ENCODE measurements at regions not wholly inside any gene's neighbourhood (a gene's known extent, or its start where the extent isn't known, plus 50 kb on each side); places are given as distances from the start of the nearest gene placed in this dataset.

DNA sequence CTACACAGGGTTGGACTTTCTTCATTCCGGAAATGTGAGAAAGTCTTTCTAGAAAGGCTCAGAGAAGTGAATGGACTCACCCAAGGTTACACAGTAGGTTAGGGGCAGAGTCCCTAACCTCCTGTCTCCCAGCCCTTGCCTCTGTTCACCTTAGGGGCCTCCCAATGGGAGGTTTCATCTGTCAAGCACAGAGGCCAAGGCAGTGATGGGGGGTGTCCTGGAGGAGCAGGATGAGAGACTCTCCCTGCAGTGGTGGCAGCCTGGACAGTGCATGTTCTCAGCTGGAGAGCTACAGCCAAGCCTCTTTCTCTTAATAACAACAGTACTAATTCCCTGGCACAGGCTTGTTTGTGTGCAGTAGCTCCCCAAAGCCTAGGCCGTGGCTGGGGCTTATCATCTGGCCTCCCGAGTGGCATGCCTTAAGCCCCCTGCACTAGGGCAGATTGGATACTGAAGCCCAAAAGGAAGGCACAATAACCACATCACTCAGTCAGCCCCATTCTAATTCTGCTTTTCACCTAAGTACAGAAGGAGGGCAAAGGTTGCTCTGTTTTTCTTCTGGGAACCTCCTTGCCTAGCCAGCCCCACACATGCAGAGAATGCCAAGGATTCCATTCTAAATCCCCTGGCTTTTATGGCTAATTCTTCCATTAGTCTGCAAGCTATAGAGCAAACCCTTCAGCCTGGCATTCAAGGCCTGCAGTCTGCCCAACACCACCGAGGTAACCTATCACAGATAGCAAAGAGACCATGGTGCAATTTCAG, 50.2 kb upstream of the XPA start:
- H3K4me3 Mint-ChIP-seq, result no peak overlapping the region
- peaks cover 4% of the 10 kb centered on the region for H3K36me3 Mint-ChIP-seq (ENCODE audit: low read depth)
- DNase-seq (no peak), ATAC-seq (no peak)
- no peak overlapping the region for H3K27ac Mint-ChIP-seq
- H3K4me1 Mint-ChIP-seq, result peaks cover 3% of the 10 kb centered on the region
- no peaks in the 10 kb centered on the region for H3K9me3 ChIP-seq (ENCODE audit: control insufficient read depth, low read length, poor library complexity, severe bottlenecking)
- peaks cover 60% of the 10 kb centered on the region for H3K27me3 Mint-ChIP-seq

DNA sequence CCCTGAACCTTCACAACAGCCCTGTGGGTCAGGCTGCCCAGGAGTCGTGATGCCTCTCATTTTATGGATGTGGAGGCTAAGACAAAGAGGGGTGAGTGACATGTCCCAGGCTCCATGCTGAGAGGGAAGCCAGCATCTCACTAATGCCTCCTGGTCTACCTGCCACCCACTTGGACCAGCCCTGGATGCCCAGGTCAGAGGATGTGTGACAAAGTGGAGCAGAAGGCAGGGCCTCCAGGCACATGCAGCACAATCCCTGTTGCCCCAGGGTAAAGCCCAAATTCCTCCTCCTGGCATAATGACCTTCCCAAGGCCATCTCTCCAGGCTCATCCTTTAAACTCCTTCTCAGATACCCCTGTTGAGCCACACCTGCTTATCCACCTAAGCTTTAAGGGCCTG, 51.4 kb upstream of the XPA start:
- Mint-ChIP-seq H3K4me3 (no peak overlapping the region), H3K36me3 (ENCODE audit: low read depth) (peaks cover 4% of the 10 kb centered on the region), H3K27me3 (peaks cover 49% of the 10 kb centered on the region), H3K27ac (no peak overlapping the region), H3K4me1 (peaks cover 3% of the 10 kb centered on the region)
- DNase-seq (no peak), ATAC-seq (no peak)
- no peaks in the 10 kb centered on the region for H3K9me3 ChIP-seq (ENCODE audit: control insufficient read depth, low read length, poor library complexity, severe bottlenecking)

- no peaks in the 10 kb centered on the region for H3K4me1 Mint-ChIP-seq
- H3K27ac Mint-ChIP-seq, result no peak overlapping the region
- H3K4me3 Mint-ChIP-seq, result no peak overlapping the region
- peaks cover 4% of the 10 kb centered on the region for H3K36me3 Mint-ChIP-seq (ENCODE audit: low read depth)
- DNase-seq, result no peak
- peaks cover 2% of the 10 kb centered on the region for H3K9me3 ChIP-seq (ENCODE audit: control insufficient read depth, low read length, poor library complexity, severe bottlenecking)
- H3K27me3 Mint-ChIP-seq, result peaks cover 35% of the 10 kb centered on the region
- no peak for ATAC-seq
These were observed 52.8 kb upstream of the XPA start for GRCh38 chr9:97749928-97750327.

GRCh38 chr9:97751531-97751930, 54.4 kb upstream of the XPA start:
- no peak for DNase-seq
- Mint-ChIP-seq H3K27me3 (peaks cover 26% of the 10 kb centered on the region), H3K27ac (no peak overlapping the region), H3K4me3 (no peak overlapping the region), H3K4me1 (no peaks in the 10 kb centered on the region), H3K36me3 (ENCODE audit: low read depth) (peaks cover 4% of the 10 kb centered on the region)
- H3K9me3 ChIP-seq (ENCODE audit: control insufficient read depth, low read length, poor library complexity, severe bottlenecking), result peaks cover 2% of the 10 kb centered on the region
- no peak for ATAC-seq

- H3K9me3 ChIP-seq (ENCODE audit: control insufficient read depth, low read length, poor library complexity, severe bottlenecking), result peaks cover 2% of the 10 kb centered on the region
- Mint-ChIP-seq H3K4me1 (no peaks in the 10 kb centered on the region), H3K27ac (no peak overlapping the region), H3K27me3 (peaks cover 19% of the 10 kb centered on the region), H3K4me3 (no peak overlapping the region), H3K36me3 (ENCODE audit: low read depth) (peaks cover 2% of the 10 kb centered on the region)
- DNase-seq (no peak), ATAC-seq (no peak)
These were observed 55.1 kb upstream of the XPA start for GRCh38 chr9:97752274-97752673.

DNA sequence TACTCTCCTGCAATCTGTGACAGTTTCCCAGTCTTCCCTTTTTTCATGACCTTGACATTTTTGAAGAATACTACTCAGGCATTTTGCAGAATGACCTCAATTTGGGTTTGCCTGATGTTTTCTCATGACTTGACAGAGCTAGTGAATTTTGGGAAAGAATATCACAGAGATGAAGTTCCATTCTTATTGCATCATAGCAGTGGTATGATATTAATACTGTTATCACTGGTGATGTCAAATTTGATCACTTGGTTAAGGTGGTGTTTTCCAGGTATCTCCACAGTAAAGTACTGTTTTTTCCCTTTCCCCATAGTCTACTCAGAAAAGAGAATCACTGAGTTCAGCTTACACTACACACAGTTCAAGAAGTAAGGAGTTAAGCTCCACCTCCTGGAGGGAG, 56.2 kb upstream of the XPA start:
- H3K4me3 Mint-ChIP-seq, result no peak overlapping the region
- peaks cover 2% of the 10 kb centered on the region for H3K36me3 Mint-ChIP-seq (ENCODE audit: low read depth)
- DNase-seq (no peak), ATAC-seq (no peak)
- peaks cover 16% of the 10 kb centered on the region for H3K27me3 Mint-ChIP-seq
- no peaks in the 10 kb centered on the region for H3K4me1 Mint-ChIP-seq
- H3K27ac Mint-ChIP-seq, result no peak overlapping the region
- H3K9me3 ChIP-seq (ENCODE audit: control insufficient read depth, low read length, poor library complexity, severe bottlenecking), result peaks cover 2% of the 10 kb centered on the region

DNA sequence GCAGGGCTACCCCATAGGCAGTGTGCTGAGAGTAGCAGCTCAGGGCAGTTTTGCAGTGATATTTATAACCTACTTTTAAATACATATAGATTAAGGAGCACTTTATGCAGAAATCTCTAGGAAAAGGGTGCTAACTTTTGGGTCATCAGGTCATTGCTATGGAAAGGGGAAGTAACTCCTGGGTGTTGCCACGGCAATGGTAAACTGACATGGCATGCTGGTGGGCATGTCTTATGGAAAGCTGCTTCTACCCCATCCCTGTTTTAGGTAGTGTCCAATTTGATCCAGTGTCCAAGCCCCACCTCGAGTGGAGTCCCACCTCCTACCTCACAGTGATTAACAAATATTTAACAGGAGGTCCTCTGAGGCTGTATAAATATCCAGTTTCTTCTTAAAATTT, 56.8 kb upstream of the XPA start:
- no peak overlapping the region for H3K27ac Mint-ChIP-seq
- H3K4me1 Mint-ChIP-seq, result no peaks in the 10 kb centered on the region
- no peak for ATAC-seq
- DNase-seq, result no peak
- H3K27me3 Mint-ChIP-seq, result peaks cover 17% of the 10 kb centered on the region
- H3K4me3 Mint-ChIP-seq, result no peak overlapping the region
- H3K9me3 ChIP-seq (ENCODE audit: control insufficient read depth, low read length, poor library complexity, severe bottlenecking), result peaks cover 2% of the 10 kb centered on the region
- peaks cover 2% of the 10 kb centered on the region for H3K36me3 Mint-ChIP-seq (ENCODE audit: low read depth)

DNA sequence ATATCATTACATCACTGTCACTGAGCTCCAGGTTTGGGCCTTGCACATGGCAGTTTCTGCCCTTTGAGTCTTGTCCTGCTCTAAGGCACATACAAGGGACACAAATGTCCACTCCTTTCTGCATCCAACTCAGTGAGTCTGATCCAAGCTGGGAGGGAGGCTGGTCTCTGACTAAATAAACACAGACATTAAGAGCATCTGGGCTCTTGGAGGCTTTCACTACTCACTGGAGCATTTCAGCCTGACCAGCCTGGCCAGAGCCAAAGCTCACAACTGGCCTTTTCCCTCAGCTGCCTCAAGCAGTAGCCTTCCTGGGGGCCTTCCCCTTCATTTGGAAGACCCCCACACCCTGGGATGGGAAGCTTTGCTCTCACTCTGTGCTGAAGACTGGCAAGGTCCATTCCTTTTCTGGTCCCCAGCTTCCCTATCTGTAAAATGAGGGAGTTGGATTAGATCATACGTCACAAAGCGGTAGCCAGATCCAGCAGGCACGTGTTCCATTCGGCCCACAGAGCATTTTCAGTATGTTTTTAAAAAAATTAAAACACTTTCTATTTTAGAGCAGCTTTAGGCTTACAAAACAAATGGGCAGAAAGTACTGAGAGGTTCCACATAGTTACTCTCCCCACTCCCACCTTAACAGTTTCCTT, 58.6 kb upstream of the XPA start:
- no peak for DNase-seq
- H3K36me3 Mint-ChIP-seq (ENCODE audit: low read depth), result peaks cover 2% of the 10 kb centered on the region
- H3K4me1 Mint-ChIP-seq, result no peaks in the 10 kb centered on the region
- peaks cover 2% of the 10 kb centered on the region for H3K9me3 ChIP-seq (ENCODE audit: control insufficient read depth, low read length, poor library complexity, severe bottlenecking)
- no peak for ATAC-seq
- H3K4me3 Mint-ChIP-seq, result no peak overlapping the region
- H3K27ac Mint-ChIP-seq, result no peak overlapping the region
- H3K27me3 Mint-ChIP-seq, result peaks cover 27% of the 10 kb centered on the region

DNA sequence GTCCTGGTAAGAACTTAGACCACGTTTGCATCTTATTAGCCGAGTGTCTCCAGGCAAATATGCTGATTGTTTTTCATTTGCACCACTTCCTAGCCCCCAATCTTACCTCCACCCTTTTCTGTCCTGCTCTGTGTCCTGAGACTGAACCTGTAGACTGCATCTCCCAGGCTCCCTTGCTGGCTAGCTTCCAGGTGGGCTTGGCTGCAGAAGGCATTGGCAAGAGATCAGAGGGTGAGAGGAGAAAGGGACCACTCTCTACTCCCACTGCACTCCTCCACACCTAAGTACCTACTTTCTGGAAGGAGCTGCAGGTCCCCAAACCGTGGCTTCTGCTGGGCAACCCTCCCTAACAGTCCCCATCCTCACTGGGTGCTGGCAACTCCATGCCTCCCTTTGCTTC, 59.9 kb upstream of the XPA start:
- Mint-ChIP-seq H3K27me3 (peaks cover 39% of the 10 kb centered on the region), H3K27ac (no peak overlapping the region), H3K36me3 (ENCODE audit: low read depth) (peaks cover 7% of the 10 kb centered on the region), H3K4me1 (peaks cover 3% of the 10 kb centered on the region), H3K4me3 (no peak overlapping the region)
- peaks cover 2% of the 10 kb centered on the region for H3K9me3 ChIP-seq (ENCODE audit: control insufficient read depth, low read length, poor library complexity, severe bottlenecking)
- DNase-seq (no peak), ATAC-seq (no peak)

GRCh38 chr9:97758334-97758916, 61.3 kb upstream of the XPA start:
- Mint-ChIP-seq H3K27ac (no peak overlapping the region), H3K4me1 (peaks cover 3% of the 10 kb centered on the region), H3K4me3 (no peak overlapping the region), H3K36me3 (ENCODE audit: low read depth) (peaks cover 10% of the 10 kb centered on the region), H3K27me3 (peaks cover 52% of the 10 kb centered on the region)
- H3K9me3 ChIP-seq (ENCODE audit: control insufficient read depth, low read length, poor library complexity, severe bottlenecking), result peaks cover 2% of the 10 kb centered on the region
- DNase-seq, result no peak
- no peak for ATAC-seq

GRCh38 chr9:97759581-97760288, 62.6 kb upstream of the XPA start:
- Mint-ChIP-seq H3K27ac (no peak overlapping the region), H3K4me3 (no peak overlapping the region), H3K27me3 (peaks cover 64% of the 10 kb centered on the region), H3K4me1 (peaks cover 3% of the 10 kb centered on the region), H3K36me3 (ENCODE audit: low read depth) (peaks cover 10% of the 10 kb centered on the region)
- DNase-seq (no peak), ATAC-seq (no peak)
- no peaks in the 10 kb centered on the region for H3K9me3 ChIP-seq (ENCODE audit: control insufficient read depth, low read length, poor library complexity, severe bottlenecking)

DNA sequence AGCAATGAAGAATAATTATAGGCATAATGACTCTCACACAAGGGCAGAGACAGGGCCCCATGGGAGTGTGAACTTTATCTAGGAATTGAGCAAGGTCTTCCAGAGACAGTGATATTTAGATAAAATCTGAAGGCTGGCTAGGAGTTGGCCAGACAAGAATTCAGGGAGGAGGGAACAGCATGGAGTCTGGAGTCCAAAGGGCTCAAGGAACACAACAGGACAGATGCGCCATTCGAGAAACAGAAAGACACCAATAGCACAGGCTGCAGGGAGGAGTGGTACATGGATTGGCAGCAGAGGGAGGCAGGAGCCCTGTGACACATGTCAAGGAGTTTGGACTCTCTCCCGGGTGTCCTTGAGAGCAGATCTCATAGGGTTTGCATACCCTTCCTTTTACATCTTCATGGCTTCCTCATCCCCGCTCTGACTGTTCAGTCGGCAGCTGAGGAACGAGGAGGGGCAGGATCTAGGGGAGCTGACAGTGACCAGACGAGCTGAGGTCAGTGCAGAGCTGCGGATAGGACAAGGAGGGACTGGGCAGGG, 64.0 kb upstream of the XPA start:
- Mint-ChIP-seq H3K27ac (no peak overlapping the region), H3K4me3 (no peak overlapping the region), H3K4me1 (peaks cover 3% of the 10 kb centered on the region), H3K36me3 (ENCODE audit: low read depth) (peaks cover 8% of the 10 kb centered on the region), H3K27me3 (peaks cover 65% of the 10 kb centered on the region)
- DNase-seq (no peak), ATAC-seq (no peak)
- no peaks in the 10 kb centered on the region for H3K9me3 ChIP-seq (ENCODE audit: control insufficient read depth, low read length, poor library complexity, severe bottlenecking)

GRCh38 chr9:97761879-97762278, 64.7 kb upstream of the XPA start:
- no peak overlapping the region for H3K27ac Mint-ChIP-seq
- H3K9me3 ChIP-seq (ENCODE audit: control insufficient read depth, low read length, poor library complexity, severe bottlenecking), result no peaks in the 10 kb centered on the region
- H3K4me3 Mint-ChIP-seq, result no peak overlapping the region
- H3K4me1 Mint-ChIP-seq, result peaks cover 6% of the 10 kb centered on the region
- ATAC-seq (no peak), DNase-seq (no peak)
- H3K36me3 Mint-ChIP-seq (ENCODE audit: low read depth), result peaks cover 8% of the 10 kb centered on the region
- H3K27me3 Mint-ChIP-seq, result peaks cover 71% of the 10 kb centered on the region

All from T-helper 17 cell (primary cell).